ENCODE measurements at regions not wholly inside any gene's neighbourhood (a gene's known extent, or its start where the extent isn't known, plus 50 kb on each side); places are given as distances from the start of the nearest gene placed in this dataset.

GRCh38 chr4:148808416-148808815 lies 366.2 kb upstream of the NR3C2 start:
- no peak for DNase-seq

GRCh38 chr4:148800940-148801339 lies 358.7 kb upstream of the NR3C2 start:
- no peak for DNase-seq

- no peak for DNase-seq
Measured at GRCh38 chr4:148800336-148800885, 358.2 kb upstream of the NR3C2 start.

- DNase-seq: no peak
Measured at GRCh38 chr4:148795156-148795864, 353.1 kb upstream of the NR3C2 start.

- no peak for DNase-seq
Measured at GRCh38 chr4:148793221-148793620, 351.0 kb upstream of the NR3C2 start.

- DNase-seq: no peak
Measured at GRCh38 chr4:148790691-148791090, 348.5 kb upstream of the NR3C2 start.

- no peak for DNase-seq
Measured at GRCh38 chr4:148790246-148790645, 348.0 kb upstream of the NR3C2 start.

GRCh38 chr4:148787831-148788477 lies 345.7 kb upstream of the NR3C2 start:
- DNase-seq: no peak

- DNase-seq: no peak
Measured at GRCh38 chr4:148787285-148787684, 345.1 kb upstream of the NR3C2 start.

GRCh38 chr4:148786699-148787098 lies 344.5 kb upstream of the NR3C2 start:
- DNase-seq: no peak

- no peak for DNase-seq
Measured at GRCh38 chr4:148782284-148782683, 340.1 kb upstream of the NR3C2 start.

GRCh38 chr4:148780426-148781005 lies 338.3 kb upstream of the NR3C2 start:
- DNase-seq: no peak

- no peak for DNase-seq
Measured at GRCh38 chr4:148779771-148780170, 337.6 kb upstream of the NR3C2 start.

- no peak for DNase-seq
Measured at GRCh38 chr4:148778980-148779675, 336.9 kb upstream of the NR3C2 start.

GRCh38 chr4:148776941-148777340 lies 334.7 kb upstream of the NR3C2 start:
- DNase-seq: no peak

- DNase-seq: no peak
Measured at GRCh38 chr4:148774134-148774533, 331.9 kb upstream of the NR3C2 start.

- DNase-seq: no peak
Measured at GRCh38 chr4:148773313-148773712, 331.1 kb upstream of the NR3C2 start.

GRCh38 chr4:148770848-148771247 lies 328.6 kb upstream of the NR3C2 start:
- no peak for DNase-seq

GRCh38 chr4:148770377-148770776 lies 328.2 kb upstream of the NR3C2 start:
- no peak for DNase-seq

GRCh38 chr4:148764720-148765119 lies 322.5 kb upstream of the NR3C2 start:
- no peak for DNase-seq

- DNase-seq: no peak
Measured at GRCh38 chr4:148757171-148757570, 315.0 kb upstream of the NR3C2 start.

- no peak for DNase-seq
Measured at GRCh38 chr4:148749403-148749802, 307.2 kb upstream of the NR3C2 start.

- no peak for DNase-seq
Measured at GRCh38 chr4:148747721-148748268, 305.6 kb upstream of the NR3C2 start.
